ENCODE measurements at regions not wholly inside any gene's neighbourhood (a gene's known extent, or its start where the extent isn't known, plus 50 kb on each side); places are given as distances from the start of the nearest gene placed in this dataset.

DNA sequence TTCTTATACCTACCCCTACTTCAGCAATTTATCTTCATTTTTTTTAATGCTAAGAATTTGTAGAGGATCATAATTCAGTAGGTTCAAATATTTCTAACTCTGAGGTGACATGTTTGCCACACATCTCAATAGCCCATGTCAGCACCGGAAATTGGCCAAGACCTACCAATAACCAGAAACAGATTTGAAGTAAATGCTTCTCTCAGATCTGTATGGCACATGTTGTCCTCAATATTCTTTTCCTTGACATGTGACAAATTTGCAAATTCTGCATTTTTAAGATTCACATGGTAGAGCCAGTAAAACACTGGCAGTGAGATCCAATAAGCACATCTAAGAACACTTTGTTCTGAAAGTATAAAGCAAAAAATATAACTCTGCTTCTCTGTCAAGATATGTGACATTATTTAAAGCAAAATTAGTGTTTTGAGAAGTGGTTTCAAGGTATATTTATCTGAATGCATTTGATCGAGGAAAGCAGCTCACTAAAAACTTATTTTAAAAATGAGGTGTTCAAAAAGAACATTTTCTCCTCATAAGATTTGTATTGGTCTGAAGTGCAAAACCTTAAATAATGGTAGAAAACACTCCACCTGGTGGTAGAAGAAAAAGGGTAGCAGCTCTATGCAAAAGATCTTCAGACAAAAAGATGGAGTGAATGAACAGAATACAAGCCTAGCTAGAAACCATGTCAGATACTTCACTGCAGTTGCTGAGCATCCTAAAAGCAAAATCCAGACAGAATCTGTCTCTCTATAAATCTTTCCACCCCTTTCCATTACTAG lies 513.8 kb upstream of the FAM241A start:
- Mint-ChIP-seq H3K27ac (no peak overlapping the region), H3K36me3 (no peaks in the 10 kb centered on the region), H3K27me3 (ENCODE audit: low read depth in 3 of 3) (peaks cover 0 to 1% (median 0%) of the 10 kb centered on the region in 3 donors), H3K4me1 (no peaks in the 10 kb centered on the region), H3K9me3 (peaks cover 0 to 13% (median 5%) of the 10 kb centered on the region in 6 donors), H3K4me3 (no peak overlapping the region)
- DNase-seq, result no peak

DNA sequence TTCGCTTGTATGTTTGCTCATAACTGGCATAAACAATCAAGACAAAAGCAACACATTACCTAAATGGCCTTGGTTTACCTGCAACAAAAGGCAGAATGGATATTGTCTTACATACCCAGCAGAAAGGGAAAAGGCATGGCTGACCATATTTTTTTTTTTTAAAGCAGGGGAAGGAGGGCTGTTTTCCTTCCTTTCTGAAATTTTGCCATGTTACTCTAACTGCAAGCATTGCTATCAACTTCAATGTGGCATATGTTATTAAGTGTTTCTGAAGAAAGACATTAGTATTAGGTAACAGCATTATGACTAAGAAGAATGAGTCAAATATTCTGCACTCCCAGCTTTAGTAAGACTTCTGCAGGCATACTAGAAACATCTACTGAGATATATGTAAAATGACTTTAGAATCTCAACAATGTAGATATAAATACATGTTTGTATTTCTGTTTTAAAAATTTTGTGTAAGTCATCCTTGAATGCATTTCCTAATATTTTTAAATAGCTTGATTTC lies 512.6 kb upstream of the FAM241A start:
- peaks cover 0 to 5% (median 4%) of the 10 kb centered on the region in 6 donors for H3K9me3 Mint-ChIP-seq
- H3K27ac Mint-ChIP-seq, result no peak overlapping the region
- DNase-seq, result no peak
- H3K4me3 Mint-ChIP-seq, result no peak overlapping the region
- peaks cover 0 to 1% (median 0%) of the 10 kb centered on the region in 3 donors for H3K27me3 Mint-ChIP-seq (ENCODE audit: low read depth in 3 of 3)
- H3K4me1 Mint-ChIP-seq, result no peaks in the 10 kb centered on the region
- no peaks in the 10 kb centered on the region for H3K36me3 Mint-ChIP-seq

DNA sequence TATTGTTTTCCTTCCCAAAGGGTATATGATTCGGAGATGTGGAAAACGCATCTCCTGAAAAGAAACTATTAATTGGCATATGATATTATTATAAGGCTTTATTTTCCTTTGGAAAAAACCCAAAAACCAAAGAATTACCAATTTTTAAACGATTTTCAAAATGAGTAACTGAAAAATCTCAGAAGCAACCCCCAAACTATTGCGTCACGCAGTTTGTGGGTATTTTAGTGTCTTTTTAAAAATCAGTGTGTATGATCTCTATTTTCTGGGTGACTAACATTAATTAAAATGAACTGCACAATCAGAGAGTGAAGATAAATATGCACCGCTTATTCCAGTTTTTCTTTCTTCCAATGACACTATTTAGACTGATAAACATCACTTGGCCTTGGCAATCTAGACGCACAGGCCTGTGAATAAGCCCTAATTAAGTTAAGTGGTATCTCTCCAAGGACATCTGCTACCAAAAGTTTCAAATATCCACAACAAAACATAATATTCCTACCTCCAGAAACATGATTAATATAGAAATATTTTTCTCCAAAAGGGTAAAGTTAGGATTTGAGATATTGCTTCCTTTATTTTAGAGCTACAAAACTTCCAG lies 511.5 kb upstream of the FAM241A start:
- no peaks in the 10 kb centered on the region for H3K4me1 Mint-ChIP-seq
- H3K9me3 Mint-ChIP-seq, result peaks cover 0 to 10% (median 4%) of the 10 kb centered on the region in 6 donors
- H3K36me3 Mint-ChIP-seq, result no peaks in the 10 kb centered on the region
- no peak for DNase-seq
- no peak overlapping the region for H3K4me3 Mint-ChIP-seq
- no peak overlapping the region for H3K27ac Mint-ChIP-seq
- H3K27me3 Mint-ChIP-seq (ENCODE audit: low read depth in 3 of 3), result no peaks in the 10 kb centered on the region

DNA sequence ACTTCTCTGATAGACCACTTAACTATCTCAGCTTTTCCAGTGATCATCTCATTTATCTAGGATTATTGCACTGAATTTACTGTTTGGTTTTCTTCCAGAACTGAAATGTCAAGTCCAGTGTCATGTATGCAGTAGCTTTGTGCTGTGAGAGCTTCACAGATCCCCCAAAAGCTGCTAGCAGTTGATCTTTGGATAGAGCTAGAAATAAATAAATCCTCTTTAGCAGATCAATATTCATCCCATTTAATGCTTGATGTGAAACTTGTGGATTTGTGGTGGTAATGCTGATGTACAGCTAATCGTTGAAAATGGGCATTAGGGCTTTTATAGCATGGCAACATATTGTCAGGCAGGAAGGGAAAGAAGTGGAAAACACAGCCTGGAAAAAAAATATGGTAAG lies 509.6 kb upstream of the FAM241A start:
- no peak overlapping the region for H3K27ac Mint-ChIP-seq
- H3K27me3 Mint-ChIP-seq (ENCODE audit: low read depth in 3 of 3), result no peaks in the 10 kb centered on the region
- H3K36me3 Mint-ChIP-seq, result no peaks in the 10 kb centered on the region
- H3K9me3 Mint-ChIP-seq, result peaks cover 0 to 9% (median 4%) of the 10 kb centered on the region in 6 donors
- H3K4me3 Mint-ChIP-seq, result no peak overlapping the region
- no peak for DNase-seq
- H3K4me1 Mint-ChIP-seq, result no peaks in the 10 kb centered on the region

DNA sequence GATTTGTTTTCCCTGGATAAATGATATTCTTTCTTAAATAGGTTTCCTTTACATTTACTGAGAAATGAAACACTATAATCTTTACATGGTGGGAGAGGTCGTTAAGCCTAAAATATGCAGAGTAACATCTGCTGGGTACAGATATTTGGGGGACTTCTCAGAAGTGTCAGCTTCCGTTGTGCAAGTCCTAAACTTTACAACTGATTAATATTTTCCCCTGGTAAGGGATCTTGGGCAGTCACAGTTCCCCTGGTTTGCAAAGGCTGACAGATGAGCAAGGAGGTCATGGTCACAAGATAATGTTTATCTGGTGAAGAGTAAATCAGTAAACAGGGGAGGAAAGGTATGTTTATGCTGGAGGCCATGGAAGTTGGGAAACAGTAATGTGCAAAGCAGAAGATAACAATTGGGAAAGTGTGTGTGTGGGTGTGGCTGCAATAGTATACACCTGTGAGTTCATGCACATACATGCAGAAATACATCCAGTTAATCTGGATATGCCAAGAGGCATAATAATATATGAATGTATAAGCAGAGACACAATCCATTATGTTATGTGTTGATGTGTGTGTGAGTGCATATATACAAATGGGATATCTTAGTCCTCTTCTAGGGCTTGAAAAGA lies 508.2 kb upstream of the FAM241A start:
- Mint-ChIP-seq H3K27ac (no peak overlapping the region), H3K27me3 (ENCODE audit: low read depth in 3 of 3) (no peaks in the 10 kb centered on the region), H3K4me3 (no peak overlapping the region), H3K36me3 (no peaks in the 10 kb centered on the region), H3K4me1 (no peaks in the 10 kb centered on the region), H3K9me3 (peaks cover 0 to 9% (median 4%) of the 10 kb centered on the region in 6 donors)
- no peak for DNase-seq

DNA sequence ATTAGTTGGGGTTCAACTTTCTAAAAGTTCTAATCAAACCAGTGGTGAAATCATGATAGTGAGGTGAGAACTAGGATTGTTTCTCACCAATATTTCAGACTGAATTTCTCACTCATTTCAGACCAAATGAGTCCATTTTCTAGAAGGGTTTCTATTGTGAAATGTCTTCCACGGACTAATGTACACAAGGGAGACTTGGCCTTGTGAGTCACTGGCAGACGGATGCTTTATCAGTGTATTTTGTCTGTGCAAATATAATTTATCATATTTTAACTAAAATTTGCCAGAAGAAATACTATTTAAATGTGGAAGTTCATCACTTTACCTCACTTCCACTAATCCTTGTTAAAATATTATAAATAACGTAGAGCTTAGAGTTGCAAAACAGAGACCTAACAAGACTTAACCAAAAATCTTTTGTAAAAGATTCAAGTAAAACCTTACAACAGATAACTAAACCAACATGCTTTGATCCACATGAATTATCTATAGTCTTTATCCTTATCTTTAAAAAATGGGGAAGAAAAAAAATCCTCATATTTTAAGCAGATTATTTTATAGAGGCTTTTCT lies 506.0 kb upstream of the FAM241A start:
- H3K4me3 Mint-ChIP-seq, result no peak overlapping the region
- H3K36me3 Mint-ChIP-seq, result no peaks in the 10 kb centered on the region
- H3K27ac Mint-ChIP-seq, result no peak overlapping the region
- no peaks in the 10 kb centered on the region for H3K27me3 Mint-ChIP-seq (ENCODE audit: low read depth in 3 of 3)
- no peak for DNase-seq
- H3K4me1 Mint-ChIP-seq, result no peaks in the 10 kb centered on the region
- peaks cover 0 to 7% (median 4%) of the 10 kb centered on the region in 6 donors for H3K9me3 Mint-ChIP-seq

DNA sequence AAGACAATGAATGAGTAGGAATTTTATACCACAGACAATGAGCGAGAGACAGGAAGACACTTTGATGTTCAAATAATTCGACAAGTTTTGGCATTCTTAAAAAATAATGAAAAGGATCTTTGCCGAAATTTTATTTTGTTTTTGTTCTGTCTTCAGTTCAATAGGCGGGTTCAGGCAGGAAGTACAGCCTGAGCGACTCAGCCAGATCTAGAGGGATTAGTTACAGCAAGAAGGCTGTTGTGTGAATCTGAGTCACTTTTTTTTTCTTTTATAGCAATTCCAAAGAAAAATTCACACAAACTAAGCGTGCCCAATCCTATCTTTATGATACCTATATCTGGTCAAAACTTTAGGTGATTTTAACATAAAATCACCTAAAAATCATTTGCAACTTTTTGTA lies 505.4 kb upstream of the FAM241A start:
- no peaks in the 10 kb centered on the region for H3K4me1 Mint-ChIP-seq
- no peak overlapping the region for H3K4me3 Mint-ChIP-seq
- no peak for DNase-seq
- H3K36me3 Mint-ChIP-seq, result no peaks in the 10 kb centered on the region
- no peaks in the 10 kb centered on the region for H3K27me3 Mint-ChIP-seq (ENCODE audit: low read depth in 3 of 3)
- H3K27ac Mint-ChIP-seq, result no peak overlapping the region
- peaks cover 0 to 6% (median 4%) of the 10 kb centered on the region in 6 donors for H3K9me3 Mint-ChIP-seq

DNA sequence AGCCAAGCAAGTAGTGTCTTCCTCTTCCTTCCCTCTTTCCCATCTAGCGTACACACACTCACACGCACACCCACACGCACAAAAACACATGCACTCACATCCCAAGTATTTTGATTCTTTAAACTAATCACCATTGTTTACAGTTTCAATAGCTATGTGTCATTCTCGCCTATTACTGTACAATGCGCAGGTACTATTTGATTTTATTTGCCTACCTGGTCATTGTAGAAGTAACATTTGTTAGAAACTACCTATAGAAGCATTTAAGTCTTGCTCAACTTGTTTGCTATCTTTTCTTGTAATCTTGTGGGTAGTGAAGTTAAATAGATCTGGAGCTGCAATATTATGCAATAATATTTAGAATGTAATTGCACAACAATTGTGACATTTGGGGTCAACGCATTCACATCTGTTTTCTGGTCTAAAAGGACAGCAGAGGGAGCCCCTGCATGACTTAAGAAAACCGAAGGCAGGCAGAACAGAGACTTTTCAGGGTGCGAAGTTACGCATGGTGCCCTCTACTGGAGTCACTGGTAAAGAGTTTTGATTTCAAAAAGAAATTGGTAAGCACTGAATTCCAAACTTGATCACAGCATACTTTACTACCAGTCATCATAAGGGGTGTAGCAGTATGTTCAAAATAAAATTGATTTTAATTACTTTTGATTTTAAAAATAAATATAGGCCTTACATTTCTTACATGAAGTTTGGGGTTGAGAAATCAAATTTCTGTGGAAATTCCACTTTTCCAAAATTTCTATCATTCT lies 503.3 kb upstream of the FAM241A start:
- no peak for DNase-seq
- H3K36me3 Mint-ChIP-seq, result no peaks in the 10 kb centered on the region
- H3K27me3 Mint-ChIP-seq (ENCODE audit: low read depth in 3 of 3), result peaks cover 0 to 1% (median 0%) of the 10 kb centered on the region in 3 donors
- no peak overlapping the region for H3K27ac Mint-ChIP-seq
- H3K4me1 Mint-ChIP-seq, result no peaks in the 10 kb centered on the region
- peaks cover 1 to 9% (median 4%) of the 10 kb centered on the region in 6 donors for H3K9me3 Mint-ChIP-seq
- H3K4me3 Mint-ChIP-seq, result no peak overlapping the region

DNA sequence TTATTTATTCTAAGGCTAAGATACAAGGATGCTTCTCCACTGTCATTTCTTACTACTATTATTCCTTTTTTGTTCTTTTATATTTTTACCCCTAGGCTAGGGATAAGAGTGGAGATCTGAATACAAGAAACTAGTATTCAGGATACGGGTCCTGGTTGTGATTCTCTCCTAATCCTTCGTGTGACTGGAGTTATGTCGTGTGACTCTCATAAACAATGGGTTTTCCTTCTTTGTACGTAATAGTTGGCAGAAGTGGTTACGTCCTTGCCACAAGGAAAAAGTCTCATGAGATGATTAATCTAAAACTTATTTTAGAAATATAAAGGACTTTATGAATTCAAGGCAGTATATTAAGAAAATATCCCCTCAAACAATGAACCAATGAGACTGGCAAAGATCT lies 497.2 kb upstream of the FAM241A start:
- Mint-ChIP-seq H3K27me3 (ENCODE audit: low read depth in 3 of 3) (peaks cover 0 to 2% (median 1%) of the 10 kb centered on the region in 3 donors), H3K36me3 (no peaks in the 10 kb centered on the region), H3K4me3 (no peak overlapping the region)

DNA sequence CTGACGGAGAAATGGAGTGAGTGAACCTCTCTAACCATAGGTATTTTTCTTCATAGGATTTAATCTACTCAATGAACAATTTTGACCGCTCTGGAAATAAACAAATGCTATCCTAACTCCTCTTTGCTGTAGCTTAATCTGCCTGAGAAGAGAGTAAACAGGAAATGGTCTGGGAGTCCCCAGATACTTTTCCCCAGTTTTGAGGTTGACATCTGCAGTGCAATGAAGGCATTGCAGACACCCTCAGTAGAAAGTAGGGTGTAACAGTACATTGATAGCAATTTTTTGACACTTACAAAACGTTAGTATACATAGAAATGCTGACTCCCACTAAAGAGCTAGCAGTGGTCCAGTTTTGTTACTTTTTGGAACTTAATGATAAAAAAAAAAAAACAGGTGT lies 495.9 kb upstream of the FAM241A start:
- Mint-ChIP-seq H3K27me3 (ENCODE audit: low read depth in 3 of 3) (peaks cover 0 to 2% (median 1%) of the 10 kb centered on the region in 3 donors), H3K27ac (no peak overlapping the region), H3K9me3 (peaks cover 4 to 16% (median 11%) of the 10 kb centered on the region in 6 donors), H3K4me1 (no peaks in the 10 kb centered on the region), H3K36me3 (no peaks in the 10 kb centered on the region), H3K4me3 (no peak overlapping the region)
- DNase-seq, result no peak

More for the DNA sequence above, 497.2 kb upstream of the FAM241A start:
- Mint-ChIP-seq H3K4me1 (no peaks in the 10 kb centered on the region), H3K27ac (no peak overlapping the region), H3K9me3 (peaks cover 1 to 16% (median 9%) of the 10 kb centered on the region in 6 donors)
- no peak for DNase-seq

DNA sequence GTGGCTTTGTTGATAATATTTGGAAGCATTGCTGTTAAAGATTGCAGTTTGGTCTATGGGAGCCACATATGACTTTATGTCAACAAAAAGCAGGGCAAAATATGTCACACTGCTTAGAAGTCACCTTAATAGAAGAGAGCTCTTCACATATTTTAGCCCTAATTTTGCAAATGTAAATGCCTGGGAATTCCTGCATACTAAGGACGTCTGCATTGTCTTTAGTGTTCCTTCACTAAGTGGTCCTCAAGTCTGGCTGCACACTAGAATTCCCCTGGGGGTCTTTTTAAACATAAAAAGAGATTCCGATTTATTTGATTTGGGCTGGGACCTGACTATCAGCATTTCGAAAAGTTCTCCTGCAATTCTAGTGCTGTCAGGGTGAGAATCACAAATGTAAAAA lies 495.1 kb upstream of the FAM241A start:
- Mint-ChIP-seq H3K36me3 (no peaks in the 10 kb centered on the region), H3K4me1 (no peaks in the 10 kb centered on the region), H3K27ac (no peak overlapping the region), H3K9me3 (peaks cover 4 to 18% (median 12%) of the 10 kb centered on the region in 6 donors), H3K27me3 (ENCODE audit: low read depth in 3 of 3) (peaks cover 0 to 2% (median 1%) of the 10 kb centered on the region in 3 donors), H3K4me3 (no peak overlapping the region)
- no peak for DNase-seq

DNA sequence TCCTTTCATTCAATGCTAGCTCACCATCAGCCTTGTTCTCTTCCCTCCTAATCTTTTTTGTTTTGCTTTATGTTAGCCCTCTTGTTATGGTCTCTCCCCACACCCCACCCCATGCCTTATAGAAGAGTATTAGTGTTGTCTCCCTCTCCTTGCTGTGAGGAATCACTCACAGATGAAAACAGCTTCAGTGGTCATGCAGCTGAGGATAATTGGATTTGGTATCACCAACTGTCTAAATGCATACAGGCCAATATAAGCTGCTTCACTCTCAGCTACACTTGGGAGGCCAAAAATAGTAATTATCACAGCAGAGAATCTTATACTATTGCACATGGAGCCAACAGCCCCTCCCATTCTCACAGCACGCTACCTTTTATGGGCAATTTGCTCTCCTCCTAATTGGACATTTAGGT lies 494.6 kb upstream of the FAM241A start:
- H3K27ac Mint-ChIP-seq, result no peak overlapping the region
- no peaks in the 10 kb centered on the region for H3K36me3 Mint-ChIP-seq
- H3K4me3 Mint-ChIP-seq, result no peak overlapping the region
- peaks cover 4 to 18% (median 12%) of the 10 kb centered on the region in 6 donors for H3K9me3 Mint-ChIP-seq
- DNase-seq, result no peak
- no peaks in the 10 kb centered on the region for H3K4me1 Mint-ChIP-seq
- H3K27me3 Mint-ChIP-seq (ENCODE audit: low read depth in 3 of 3), result peaks cover 0 to 2% (median 1%) of the 10 kb centered on the region in 3 donors

DNA sequence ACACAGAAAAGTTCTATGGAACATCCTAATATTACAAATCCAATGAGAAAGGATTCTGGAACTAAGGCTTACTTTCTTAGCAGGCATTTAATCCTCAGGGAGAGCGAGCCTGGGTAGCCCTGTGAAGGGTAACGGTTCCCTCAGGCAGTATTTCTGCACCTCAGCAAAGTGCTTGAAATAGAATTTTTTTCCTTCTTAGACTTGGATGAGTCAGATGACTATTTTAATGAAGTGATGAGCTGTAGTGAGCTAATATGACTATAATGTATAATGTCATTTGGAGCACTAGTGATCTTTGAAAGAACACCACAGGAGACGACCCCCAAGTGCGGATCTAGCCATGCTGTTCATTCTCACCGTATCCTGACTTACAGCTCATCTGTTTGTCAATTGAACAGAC lies 493.0 kb upstream of the FAM241A start:
- DNase-seq, result no peak
- Mint-ChIP-seq H3K4me3 (no peak overlapping the region), H3K36me3 (no peaks in the 10 kb centered on the region), H3K4me1 (no peaks in the 10 kb centered on the region), H3K9me3 (peaks cover 3 to 24% (median 9%) of the 10 kb centered on the region in 6 donors), H3K27me3 (ENCODE audit: low read depth in 3 of 3) (peaks cover 0 to 2% (median 0%) of the 10 kb centered on the region in 3 donors), H3K27ac (no peak overlapping the region)

Data from immature natural killer cell (primary cell).